Motor neuron (in vitro differentiated cells): ENCODE measurements at regions not wholly inside any gene's neighbourhood (a gene's known extent, or its start where the extent isn't known, plus 50 kb on each side); places are given as distances from the start of the nearest gene placed in this dataset.

Experiments
- ATAC-seq, 8 experiments: fragments of 200-7000 bp; cut with Tn5 transposase; replicated peaks in 6 of 8; 2 replicates each; pipeline ENCODE4 v1.8.0; 2021; ENCODE audit warnings: mild to moderate bottlenecking in 8 of 8, moderate library complexity in 8 of 8
- H3K27ac ChIP-seq, 2 donors: fragments of 250-450 bp; sonication (Bioruptor Pico); 2 replicates each; pipeline ENCODE4 v1.9.0; 2021; ENCODE audit warnings: antibody characterized with exemption in 2 of 2, mild to moderate bottlenecking in 2 of 2, moderate library complexity in 1 of 2
- H3K4me1 ChIP-seq, 2 donors: fragments of 250-450 bp; sonication (Bioruptor Pico); replicated peaks in 1 of 2; 2 replicates each; pipeline ENCODE4 v1.6.1; 2021; ENCODE audit warnings: antibody characterized with exemption in 2 of 2, mild to moderate bottlenecking in 2 of 2, moderate library complexity in 1 of 2
- H3K4me3 ChIP-seq, 5 donors: fragments of 250-450 bp; sonication (Bioruptor Pico); 2 replicates each; pipeline ENCODE4 v1.9.0; 2021; ENCODE audit warnings: antibody characterized with exemption in 5 of 5, mild to moderate bottlenecking in 5 of 5, moderate library complexity in 4 of 5
- WGBS, 10 experiments: fragments of 450-650 bp; shearing (Covaris generic); methylation state at CpG; one replicate each; pipeline ENCODE4 v1.0.0; 2022; 5-methylcytosine and 5-hydroxymethylcytosine counted together
- in situ Hi-C, 9 experiments: fragments of 400-800 bp; cut with MboI; loops; one replicate each; pipeline ENCODE4 v1.15.0; 2021; ENCODE audit warnings: low sequenced_read_pairs in 9 of 9, low pct_unique_long_range_greater_than_20kb in 2 of 9; ENCODE audit not compliant: unreplicated experiment in 9 of 9

DNA sequence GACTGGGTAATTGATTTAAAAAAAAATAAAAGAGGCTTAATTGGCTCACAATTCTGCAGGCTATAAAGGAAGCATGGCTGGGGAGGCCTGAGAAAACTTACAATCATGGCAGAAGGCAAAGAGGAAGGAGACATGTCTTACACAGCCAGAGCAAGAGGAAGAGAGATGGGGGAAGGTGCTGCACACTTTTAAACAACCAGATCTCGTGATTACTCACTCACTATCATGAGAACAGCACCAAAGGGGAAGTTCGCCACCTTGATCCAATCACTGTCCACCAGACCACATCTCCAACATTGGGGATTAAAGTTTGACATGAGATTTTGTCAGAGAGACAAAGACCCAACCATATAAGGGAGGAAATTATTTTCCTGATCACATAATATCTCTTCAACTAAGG lies 138.8 kb upstream of the NR4A3 start:
- no peak for ATAC-seq
- no peak overlapping the region for H3K27ac ChIP-seq
- WGBS, 10 experiments = 40 to 100% (median 66%) methylated on average over 1 to 2 of the region's 2 CpGs; no CpG with 5 or more reads in 2 of the 10 experiments
- H3K4me3 ChIP-seq = no peak overlapping the region
- in situ Hi-C loops = no loop called here
- no peaks in the 10 kb centered on the region for H3K4me1 ChIP-seq

DNA sequence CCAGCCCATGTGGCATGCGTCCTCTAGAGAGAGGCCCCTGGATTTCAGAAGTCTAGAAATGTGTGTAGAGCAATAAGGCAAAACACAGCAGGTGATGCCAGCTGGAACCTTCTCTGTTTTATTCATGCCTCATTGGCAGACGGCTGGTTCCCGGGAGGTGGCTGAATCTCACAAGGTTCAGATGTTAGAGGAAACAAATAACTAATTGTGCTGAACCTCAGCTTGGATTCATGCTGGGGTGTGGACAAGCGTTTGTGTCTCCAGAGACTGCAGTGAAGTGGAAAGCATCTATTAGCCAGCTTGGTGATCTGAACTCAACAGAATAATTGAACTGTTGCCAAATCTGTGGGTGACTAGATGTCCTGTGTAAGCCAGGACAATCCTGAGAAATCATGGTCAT lies 131.1 kb upstream of the NR4A3 start:
- Histone ChIP-seq H3K27ac (no peak overlapping the region), H3K4me1 (no peaks in the 10 kb centered on the region), H3K4me3 (no peak overlapping the region)
- 0 to 63% (median 14%) methylated on average over 2 to 4 of the region's 4 CpGs; no CpG with 5 or more reads in 4 of the 10 experiments for WGBS, 10 experiments
- in situ Hi-C loops = no loop called here
- peak in 3 of 8 experiments; percentile 20 to 54 (median 39) for ATAC-seq

DNA sequence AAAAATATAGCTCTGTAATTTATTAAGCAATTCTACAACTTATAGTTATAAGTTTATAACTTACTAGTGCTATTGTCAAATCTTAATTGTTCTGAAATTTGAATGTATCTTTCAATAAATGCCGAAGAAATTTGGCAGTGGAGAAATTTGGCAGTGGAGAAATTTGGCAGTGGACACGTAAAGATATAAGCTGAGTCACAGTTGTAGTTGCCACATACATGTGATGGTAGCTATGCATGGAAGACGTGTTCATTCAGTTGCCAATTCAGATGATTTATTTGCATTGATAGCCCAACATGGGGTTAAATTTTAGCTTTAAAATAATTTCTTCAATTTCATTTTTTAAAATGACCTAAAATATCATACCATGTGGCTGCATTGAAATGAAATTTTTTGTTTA lies 127.8 kb upstream of the NR4A3 start:
- Histone ChIP-seq H3K4me1 (no peaks in the 10 kb centered on the region), H3K27ac (no peak overlapping the region), H3K4me3 (no peak overlapping the region)
- no peak for ATAC-seq
- 30 to 100% (median 84%) methylated on average over 1 to 3 of the region's 3 CpGs for WGBS, 10 experiments
- in situ Hi-C loops = no loop called here

DNA sequence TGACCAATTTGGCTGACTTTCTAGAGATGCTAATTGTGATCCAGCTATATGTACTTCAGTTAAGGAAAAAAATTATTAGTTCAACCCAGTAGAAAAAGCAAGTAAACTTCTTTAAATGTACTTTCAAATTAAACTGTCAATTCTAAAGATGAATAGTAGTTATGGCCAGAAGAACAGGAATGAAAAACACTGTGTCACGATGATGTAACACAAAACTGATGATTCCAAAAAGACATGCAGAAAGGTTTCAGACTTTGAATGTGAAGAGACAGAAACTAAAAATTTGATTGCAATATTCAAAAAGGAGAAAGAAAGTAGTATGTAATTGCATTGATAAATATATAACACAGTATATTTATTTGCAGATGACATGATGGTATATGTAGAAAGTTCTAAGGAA lies 127.3 kb upstream of the NR4A3 start:
- in situ Hi-C loops = no loop called here
- Histone ChIP-seq H3K4me1 (no peaks in the 10 kb centered on the region), H3K27ac (no peak overlapping the region), H3K4me3 (no peak overlapping the region)
- no peak for ATAC-seq
- 63 to 100% (median 100%) methylated on average over 1 of the region's 1 CpG; no CpG with 5 or more reads in 1 of the 10 experiments for WGBS, 10 experiments

DNA sequence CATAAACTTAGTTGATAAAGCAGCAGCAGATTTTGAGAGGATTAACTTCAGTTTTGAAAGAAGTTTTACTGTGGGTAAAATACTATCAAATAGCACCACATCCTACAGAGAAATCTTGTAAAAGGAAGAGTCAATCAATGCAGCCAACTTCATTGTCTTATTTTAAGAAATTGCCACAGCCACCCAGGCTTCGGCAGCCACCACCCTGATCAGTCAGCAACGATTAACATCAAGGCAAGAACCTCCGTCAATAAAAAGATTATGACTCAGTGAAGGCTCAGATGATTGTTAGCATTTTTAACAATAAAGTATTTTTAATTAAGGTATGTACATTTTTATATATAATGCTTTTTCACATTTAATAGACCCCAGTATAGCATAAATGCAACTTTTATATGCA lies 122.3 kb upstream of the NR4A3 start:
- H3K4me1 ChIP-seq = no peaks in the 10 kb centered on the region
- peak in 2 of 8 experiments; percentile 57 to 67 for ATAC-seq
- no peak overlapping the region for H3K4me3 ChIP-seq
- in situ Hi-C loops = no loop called here
- 0 to 94% (median 85%) methylated on average over 1 to 3 of the region's 3 CpGs; no CpG with 5 or more reads in 3 of the 10 experiments for WGBS, 10 experiments
- no peak overlapping the region for H3K27ac ChIP-seq

DNA sequence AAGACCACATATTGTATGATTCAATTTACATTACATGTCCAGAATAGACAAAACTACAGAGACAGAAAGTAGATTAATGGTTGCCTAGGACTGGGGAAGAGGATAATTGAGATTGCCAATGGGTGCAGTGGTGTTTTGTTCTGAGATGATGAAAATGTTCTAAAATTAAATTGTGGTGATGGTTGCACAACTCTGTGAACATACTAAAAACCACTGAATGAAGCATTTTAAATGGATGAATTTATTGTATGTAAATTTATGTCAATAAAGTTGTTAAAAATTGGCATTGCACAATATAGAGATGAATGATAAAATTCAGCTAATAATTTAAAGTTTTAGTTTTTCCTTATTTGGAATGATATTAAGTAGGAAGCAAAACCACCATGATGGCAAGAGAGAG lies 109.5 kb upstream of the NR4A3 start:
- in situ Hi-C loops = no loop called here
- Histone ChIP-seq H3K27ac (no peak overlapping the region), H3K4me1 (no peaks in the 10 kb centered on the region), H3K4me3 (no peak overlapping the region)
- no peak for ATAC-seq

DNA sequence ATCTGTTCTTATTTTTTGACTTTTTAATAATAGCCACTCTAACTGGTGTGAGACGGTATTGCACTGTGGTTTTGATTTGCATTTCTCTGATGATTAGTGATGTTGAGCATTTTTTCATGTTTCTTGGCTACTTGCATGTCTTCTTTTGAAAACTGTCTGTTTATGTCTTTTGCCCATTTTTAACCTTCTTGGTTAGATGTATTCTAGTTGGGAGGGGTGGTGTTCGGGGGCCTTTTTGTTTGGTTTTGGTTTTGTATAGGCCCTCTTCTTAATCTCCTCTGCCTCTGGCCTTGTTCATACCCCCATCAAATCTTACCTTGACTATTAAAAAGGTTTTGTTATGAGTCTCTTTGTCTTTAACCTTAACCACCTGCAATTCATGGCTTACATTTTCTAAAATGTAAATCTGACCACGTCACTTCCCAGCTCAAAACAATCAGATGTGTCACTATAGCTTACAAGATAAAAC lies 107.8 kb upstream of the NR4A3 start:
- Histone ChIP-seq H3K27ac (no peak overlapping the region), H3K4me3 (no peak overlapping the region), H3K4me1 (no peaks in the 10 kb centered on the region)
- no peak for ATAC-seq
- WGBS, 10 experiments = 36 to 89% (median 83%) methylated on average over 2 to 3 of the region's 3 CpGs
- in situ Hi-C loops = no loop called here

DNA sequence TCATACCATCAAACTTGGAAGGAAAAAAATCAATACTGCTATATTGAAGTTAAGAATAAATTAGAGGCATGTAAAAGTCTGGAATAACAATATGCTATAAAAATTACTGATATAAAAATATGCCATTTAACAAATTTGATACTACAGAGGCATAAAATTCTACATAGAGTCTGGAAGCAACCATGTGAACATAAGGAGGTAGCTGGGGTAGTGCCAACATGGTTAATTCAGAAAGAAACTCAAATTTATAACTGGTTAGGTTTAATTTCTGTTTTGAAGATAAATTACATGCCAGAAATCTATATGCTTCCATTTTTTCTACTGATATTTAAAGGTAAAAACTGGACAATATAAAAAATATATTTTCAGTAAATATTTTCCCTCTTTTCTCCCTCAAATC lies 103.1 kb upstream of the NR4A3 start:
- H3K4me3 ChIP-seq = no peak overlapping the region
- no peak overlapping the region for H3K27ac ChIP-seq
- in situ Hi-C loops = no loop called here
- no peaks in the 10 kb centered on the region for H3K4me1 ChIP-seq
- ATAC-seq = no peak

DNA sequence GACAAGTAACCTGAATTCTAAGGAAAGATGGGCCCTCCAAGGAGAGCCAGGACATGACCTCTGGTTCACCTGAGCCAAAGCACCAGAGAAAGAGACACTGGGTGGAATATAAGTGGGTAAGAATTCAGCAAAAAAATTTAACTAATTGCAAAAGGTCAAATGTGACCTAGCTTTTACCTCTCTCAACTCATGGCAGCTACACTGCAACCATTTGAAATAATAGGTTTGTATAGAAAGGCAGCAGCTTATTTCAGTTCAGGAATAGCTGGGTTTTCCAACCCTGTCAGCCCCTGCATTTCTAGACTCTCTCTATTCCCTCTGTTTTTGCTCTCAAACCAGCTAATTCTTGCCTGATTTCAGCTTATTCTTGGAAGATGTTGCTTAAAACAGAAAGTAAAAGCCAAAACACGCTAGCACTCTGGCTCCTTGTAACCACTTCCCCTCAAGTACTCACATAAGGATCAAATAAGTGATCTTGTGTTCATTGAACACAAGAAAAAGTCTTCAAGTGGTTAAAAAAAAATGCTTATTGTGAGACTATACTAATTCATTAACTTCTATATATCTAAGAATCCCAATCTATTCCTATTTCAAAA lies 101.1 kb upstream of the NR4A3 start:
- no peak overlapping the region for H3K27ac ChIP-seq
- WGBS, 10 experiments = 0 to 100% (median 85%) methylated on average over 1 of the region's 1 CpG; no CpG with 5 or more reads in 2 of the 10 experiments
- in situ Hi-C loops = no loop called here
- no peak overlapping the region for H3K4me3 ChIP-seq
- peak in 3 of 8 experiments; percentile 17 to 54 (median 50) for ATAC-seq
- no peaks in the 10 kb centered on the region for H3K4me1 ChIP-seq

DNA sequence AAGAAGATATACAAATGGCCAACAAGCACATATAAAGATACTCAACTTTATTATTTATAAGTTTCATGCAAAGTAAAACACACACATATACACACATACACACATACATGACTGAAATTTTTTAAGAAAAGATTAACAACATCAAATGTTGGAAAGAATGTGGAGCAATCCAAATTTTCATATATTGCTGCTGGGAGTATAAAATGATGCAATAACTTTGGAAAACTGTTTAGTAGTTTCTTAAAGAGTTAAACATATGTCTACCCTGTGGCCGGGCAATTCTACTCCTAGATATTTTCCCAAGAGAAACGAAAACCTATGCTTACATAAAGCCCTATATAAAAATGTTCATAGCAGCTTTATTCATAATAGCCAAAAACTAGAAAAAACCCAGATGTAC lies 99.8 kb upstream of the NR4A3 start:
- Histone ChIP-seq H3K27ac (no peak overlapping the region), H3K4me3 (no peak overlapping the region), H3K4me1 (no peaks in the 10 kb centered on the region)
- ATAC-seq = no peak
- in situ Hi-C loops = no loop called here
- WGBS, 10 experiments = 7 to 100% (median 69%) methylated on average over 1 to 2 of the region's 2 CpGs; no CpG with 5 or more reads in 2 of the 10 experiments

DNA sequence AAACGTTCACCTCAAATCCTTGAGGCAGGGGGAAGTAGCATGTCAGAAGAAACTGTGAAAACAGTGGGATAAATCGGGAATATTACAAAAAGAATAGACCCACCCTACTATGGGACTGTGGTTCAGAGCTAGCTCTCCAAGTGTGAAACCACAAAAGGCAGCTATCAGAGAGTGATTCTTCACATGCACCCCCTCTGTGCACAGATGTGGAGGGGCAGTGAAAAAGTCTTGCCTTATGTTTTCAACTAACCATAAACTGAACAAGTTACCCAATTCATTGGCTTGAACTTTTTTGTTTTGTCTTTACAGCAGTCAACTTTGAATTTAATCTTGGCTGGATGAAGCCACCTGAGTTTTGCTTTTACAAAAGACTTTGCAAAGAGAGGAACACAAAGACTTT lies 98.8 kb upstream of the NR4A3 start:
- in situ Hi-C loops = no loop called here
- no peak for ATAC-seq
- H3K4me3 ChIP-seq = no peak overlapping the region
- H3K27ac ChIP-seq = no peak overlapping the region
- H3K4me1 ChIP-seq = no peaks in the 10 kb centered on the region
- 0 to 47% (median 28%) methylated on average over 1 to 2 of the region's 2 CpGs; no CpG with 5 or more reads in 4 of the 10 experiments for WGBS, 10 experiments

DNA sequence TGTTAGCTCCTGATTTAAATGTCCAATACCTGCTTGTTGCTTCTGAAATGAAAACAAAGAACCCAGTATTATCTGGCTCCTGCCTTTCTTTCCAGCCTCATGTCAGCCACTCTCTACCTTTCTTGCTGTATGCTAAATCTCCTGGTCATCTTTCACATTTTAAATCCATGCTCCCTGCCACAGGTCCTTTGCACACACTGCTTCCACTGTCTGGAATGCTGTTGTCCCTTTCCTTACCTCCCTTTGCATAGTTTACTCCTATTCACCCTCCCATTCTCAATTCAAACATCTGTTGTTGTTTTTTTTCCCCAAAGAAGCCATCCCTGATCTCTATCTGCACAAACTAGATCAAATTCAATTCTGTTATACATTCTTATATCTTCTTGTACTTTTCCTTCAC lies 97.0 kb upstream of the NR4A3 start:
- in situ Hi-C loops = no loop called here
- no peak for ATAC-seq
- H3K4me1 ChIP-seq = no peaks in the 10 kb centered on the region
- no peak overlapping the region for H3K4me3 ChIP-seq
- H3K27ac ChIP-seq = no peak overlapping the region

DNA sequence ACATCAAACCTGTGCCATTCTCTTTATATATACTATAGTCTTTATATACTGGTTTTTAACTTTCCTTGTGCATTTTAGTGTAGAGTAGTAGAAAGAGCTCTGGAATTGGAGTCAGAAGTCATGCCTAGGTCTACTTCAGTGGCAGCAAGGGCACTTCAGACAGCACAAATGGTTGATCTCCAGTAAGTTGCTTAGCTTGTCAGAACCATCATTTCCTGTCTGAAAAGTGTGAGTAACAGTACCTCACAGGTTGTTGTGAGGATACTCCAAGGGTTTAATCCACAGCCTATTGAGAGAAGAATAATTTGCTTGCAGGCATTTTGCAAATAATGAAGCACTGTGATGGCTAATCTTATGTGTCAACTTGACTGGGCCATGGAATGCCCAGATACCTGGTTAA lies 95.8 kb upstream of the NR4A3 start:
- in situ Hi-C loops = no loop called here
- no peak overlapping the region for H3K27ac ChIP-seq
- no peak for ATAC-seq
- H3K4me3 ChIP-seq = no peak overlapping the region
- no peaks in the 10 kb centered on the region for H3K4me1 ChIP-seq

DNA sequence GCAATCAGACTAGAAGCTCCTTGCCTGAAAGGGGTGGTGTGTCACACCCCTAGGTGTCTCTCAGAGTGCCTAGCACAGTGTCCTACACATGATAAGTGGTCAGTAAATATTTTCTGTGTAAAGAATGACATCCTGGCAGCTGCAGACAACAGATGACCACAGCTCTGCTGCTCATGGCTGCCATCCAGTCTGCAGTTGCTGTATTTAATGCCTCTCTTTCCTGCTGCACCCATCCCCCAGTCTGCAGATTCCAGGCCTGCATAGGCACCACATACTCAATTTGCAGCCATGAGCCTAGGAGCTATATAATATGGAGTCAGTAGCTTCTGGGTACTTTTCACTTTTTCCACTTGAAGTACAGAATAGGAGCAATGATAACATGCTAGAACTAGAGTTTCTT lies 94.9 kb upstream of the NR4A3 start:
- Histone ChIP-seq H3K4me1 (no peaks in the 10 kb centered on the region), H3K27ac (no peak overlapping the region), H3K4me3 (no peak overlapping the region)
- in situ Hi-C loops = no loop called here
- ATAC-seq = peak in 1 of 8 experiments; percentile 43
